SU-DHL-6 (cell line): ENCODE measurements at regions not wholly inside any gene's neighbourhood (a gene's known extent, or its start where the extent isn't known, plus 50 kb on each side); places are given as distances from the start of the nearest gene placed in this dataset.

Experiments used
- EZH2phosphoT487 ChIP-seq: fragments of 200-600 bp; sonication (generic), shearing (Covaris generic); conservative IDR thresholded peaks from 2 replicates; pipeline ENCODE4 v1.6.1; 2018; ENCODE audit warnings: mild to moderate bottlenecking, antibody characterized with exemption, low read length, moderate library complexity, mixed read lengths
- TF ChIP-seq, protein P1 (sequence below): fragments of 200-600 bp; sonication (generic); IDR thresholded peaks from one replicate; pipeline ENCODE4 v1.5.1; 2017; ENCODE audit warnings: antibody characterized with exemption, mild to moderate bottlenecking, low read length, moderate library complexity; ENCODE audit not compliant: insufficient read depth, poor library complexity, severe bottlenecking

DNA sequence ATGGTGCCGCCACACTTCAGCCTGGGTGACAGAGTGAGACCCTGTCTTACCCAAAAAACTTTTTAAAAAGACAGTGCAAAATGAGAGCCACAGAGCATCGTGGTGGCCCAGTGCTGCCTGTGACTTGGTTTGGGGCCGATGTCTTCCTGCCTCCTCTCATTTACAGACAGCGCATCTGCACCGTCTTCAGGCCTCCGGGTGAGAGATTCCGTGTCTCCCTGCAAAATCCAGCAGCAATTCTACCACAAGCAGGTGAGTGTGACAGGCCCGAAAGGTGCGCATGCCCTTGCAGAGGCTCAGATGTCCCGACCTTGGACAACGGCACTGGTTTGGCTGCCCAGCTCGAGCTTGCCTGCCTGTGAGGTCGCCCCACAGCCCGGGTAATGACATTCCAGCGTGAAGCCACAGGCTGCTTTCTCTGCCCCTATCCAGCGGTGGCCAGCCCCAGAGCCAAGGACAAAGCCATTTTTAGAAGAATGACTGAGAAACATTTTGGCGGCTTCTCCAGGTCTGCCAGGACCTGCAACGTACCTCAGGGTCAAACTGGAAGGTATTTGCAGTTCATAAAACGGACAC lies 70.3 kb upstream of the RFLNA start:
- TF ChIP-seq EZH2phosphoT487 = no peak
- TF ChIP-seq, protein P1, sequence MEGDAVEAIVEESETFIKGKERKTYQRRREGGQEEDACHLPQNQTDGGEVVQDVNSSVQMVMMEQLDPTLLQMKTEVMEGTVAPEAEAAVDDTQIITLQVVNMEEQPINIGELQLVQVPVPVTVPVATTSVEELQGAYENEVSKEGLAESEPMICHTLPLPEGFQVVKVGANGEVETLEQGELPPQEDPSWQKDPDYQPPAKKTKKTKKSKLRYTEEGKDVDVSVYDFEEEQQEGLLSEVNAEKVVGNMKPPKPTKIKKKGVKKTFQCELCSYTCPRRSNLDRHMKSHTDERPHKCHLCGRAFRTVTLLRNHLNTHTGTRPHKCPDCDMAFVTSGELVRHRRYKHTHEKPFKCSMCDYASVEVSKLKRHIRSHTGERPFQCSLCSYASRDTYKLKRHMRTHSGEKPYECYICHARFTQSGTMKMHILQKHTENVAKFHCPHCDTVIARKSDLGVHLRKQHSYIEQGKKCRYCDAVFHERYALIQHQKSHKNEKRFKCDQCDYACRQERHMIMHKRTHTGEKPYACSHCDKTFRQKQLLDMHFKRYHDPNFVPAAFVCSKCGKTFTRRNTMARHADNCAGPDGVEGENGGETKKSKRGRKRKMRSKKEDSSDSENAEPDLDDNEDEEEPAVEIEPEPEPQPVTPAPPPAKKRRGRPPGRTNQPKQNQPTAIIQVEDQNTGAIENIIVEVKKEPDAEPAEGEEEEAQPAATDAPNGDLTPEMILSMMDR = no peak
